Choroid plexus epithelial cell (primary cell): ENCODE measurements at regions not wholly inside any gene's neighbourhood (a gene's known extent, or its start where the extent isn't known, plus 50 kb on each side); places are given as distances from the start of the nearest gene placed in this dataset.

Experiments
- DNase-seq: peaks from one replicate; pipeline ENCODE4 v3.0.0-alpha.2; 2010; ENCODE audit warnings: low read depth
- H3K4me3 ChIP-seq: 2 replicates; pipeline ENCODE4 v1.5.1; 2011; ENCODE audit warnings: low read depth, mild to moderate bottlenecking, control low read depth, low read length, moderate library complexity
- TF ChIP-seq, protein P1 (sequence below): conservative IDR thresholded peaks from 2 replicates; pipeline ENCODE4 v1.5.1; 2011; ENCODE audit warnings: low read depth, mild to moderate bottlenecking, control low read depth, inconsistent platforms, low read length, moderate library complexity

DNA sequence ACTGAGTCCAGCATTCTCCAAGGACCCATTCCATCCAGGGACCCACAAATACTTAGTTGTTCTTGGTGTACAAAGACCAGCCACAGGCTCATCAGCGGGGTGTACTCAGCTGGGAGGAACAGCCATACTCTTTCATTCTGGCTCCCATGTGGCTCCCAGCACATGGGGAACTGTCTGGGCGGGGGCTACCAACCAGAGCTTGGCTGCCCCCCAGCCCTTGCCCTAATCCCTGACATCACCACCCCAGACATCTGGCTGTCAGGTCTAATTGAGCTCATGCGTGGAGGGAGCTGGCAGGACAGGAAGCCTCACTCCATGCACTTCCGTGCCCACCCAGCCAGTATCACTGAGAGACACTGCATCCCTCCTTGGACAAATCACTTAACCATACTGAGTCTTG is 283.6 kb downstream of the DYSF start:
- TF ChIP-seq, protein P1, sequence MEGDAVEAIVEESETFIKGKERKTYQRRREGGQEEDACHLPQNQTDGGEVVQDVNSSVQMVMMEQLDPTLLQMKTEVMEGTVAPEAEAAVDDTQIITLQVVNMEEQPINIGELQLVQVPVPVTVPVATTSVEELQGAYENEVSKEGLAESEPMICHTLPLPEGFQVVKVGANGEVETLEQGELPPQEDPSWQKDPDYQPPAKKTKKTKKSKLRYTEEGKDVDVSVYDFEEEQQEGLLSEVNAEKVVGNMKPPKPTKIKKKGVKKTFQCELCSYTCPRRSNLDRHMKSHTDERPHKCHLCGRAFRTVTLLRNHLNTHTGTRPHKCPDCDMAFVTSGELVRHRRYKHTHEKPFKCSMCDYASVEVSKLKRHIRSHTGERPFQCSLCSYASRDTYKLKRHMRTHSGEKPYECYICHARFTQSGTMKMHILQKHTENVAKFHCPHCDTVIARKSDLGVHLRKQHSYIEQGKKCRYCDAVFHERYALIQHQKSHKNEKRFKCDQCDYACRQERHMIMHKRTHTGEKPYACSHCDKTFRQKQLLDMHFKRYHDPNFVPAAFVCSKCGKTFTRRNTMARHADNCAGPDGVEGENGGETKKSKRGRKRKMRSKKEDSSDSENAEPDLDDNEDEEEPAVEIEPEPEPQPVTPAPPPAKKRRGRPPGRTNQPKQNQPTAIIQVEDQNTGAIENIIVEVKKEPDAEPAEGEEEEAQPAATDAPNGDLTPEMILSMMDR = no peak
- no peak for DNase-seq
- H3K4me3 ChIP-seq = no peak overlapping the region

DNA sequence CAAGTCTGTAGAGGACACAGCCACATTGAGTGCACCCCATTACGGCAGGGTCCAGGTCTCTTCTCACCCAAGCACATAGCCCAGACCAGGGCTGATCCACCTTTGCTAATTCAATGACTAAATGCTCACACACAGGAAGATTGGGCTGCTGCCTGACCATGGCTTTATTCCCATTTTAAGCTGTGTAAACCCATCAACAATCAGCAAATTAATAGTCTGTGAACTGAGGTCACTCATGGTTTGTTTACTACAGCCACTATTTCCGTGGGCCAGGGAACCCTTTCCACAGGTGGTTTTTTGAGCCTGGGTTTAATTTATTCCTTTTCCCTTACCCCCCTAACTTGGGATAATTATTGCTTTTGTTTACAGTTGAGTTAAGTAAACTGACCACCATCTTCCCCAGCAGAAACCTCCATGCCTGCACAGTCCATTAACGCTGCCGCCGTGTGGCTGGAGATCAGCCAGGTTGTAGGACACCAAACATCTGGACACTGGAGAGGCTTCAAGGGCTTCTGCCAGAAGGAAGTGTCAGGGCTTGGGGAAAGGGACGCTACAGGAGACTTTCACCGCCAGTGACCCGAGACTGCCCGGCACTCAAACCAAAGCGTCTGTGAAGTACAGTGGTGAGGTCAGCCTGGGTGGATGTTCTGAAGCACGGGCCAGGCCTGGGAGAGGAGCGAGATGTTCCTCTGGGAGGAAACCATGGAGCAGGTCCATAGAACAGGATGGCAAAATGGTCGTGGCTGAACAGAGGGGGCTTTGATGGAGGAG is 282.9 kb downstream of the DYSF start:
- DNase-seq = no peak
- H3K4me3 ChIP-seq = no peak overlapping the region
- TF ChIP-seq, protein P1 = no peak
